ENCODE measurements at regions not wholly inside any gene's neighbourhood (a gene's known extent, or its start where the extent isn't known, plus 50 kb on each side); places are given as distances from the start of the nearest gene placed in this dataset.

DNA sequence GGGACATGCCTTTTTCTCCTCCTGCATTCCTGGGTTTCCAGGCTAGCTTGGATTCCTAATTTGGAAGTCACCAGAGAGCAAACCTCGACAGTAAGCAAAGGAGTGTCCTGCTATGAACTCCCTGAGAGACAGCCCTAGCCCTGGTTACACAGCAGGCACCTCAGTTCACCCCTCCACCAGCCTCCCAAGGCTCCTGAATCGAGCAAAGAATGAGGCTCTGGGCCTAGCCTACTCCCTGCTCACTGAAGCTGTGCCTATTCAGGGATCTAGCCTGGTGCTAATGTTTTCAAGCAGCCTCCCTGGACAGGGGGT, 66.7 kb upstream of the RMDN2 start:
- H3K27ac ChIP-seq = peak overlapping the region; percentile 72 to 80 (median 73)
- WGBS, 2 donors (ENCODE audit: low coverage in 1 of 2) = 35% methylated on average over 2 of the region's 2 CpGs; no CpG with 5 or more reads in 1 of the 2 donors
- peak; percentile 15 for DNase-seq

DNA sequence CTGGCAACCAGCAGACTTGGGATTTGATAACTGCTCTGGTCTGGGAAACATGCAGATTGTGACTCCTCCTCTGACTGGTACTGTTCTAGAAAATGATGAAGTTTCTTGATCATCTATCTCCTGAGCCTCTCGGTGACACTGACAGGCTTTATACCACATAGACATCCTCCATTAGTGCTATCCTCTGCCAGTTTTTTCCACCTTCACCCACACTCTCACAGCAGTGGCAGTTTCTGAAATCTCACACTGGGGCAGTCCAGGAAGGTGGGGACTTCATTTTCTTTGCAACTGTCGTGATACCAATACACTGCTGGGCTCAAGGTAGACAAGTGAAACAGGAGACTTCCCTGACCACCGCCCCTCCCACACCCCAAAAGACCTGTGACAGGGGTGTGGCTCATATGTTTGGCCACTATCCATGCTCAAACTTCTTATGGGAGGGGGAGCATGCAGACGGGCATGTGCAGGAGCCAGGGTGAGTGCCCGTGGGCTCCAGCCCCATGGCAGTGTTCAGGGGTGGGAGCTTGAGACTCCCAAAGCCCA, 66.3 kb upstream of the RMDN2 start:
- peaks cover 3 to 23% (median 13%) of the 10 kb centered on the region in 4 donors for H3K4me1 ChIP-seq
- intact Hi-C loops (cut with DNase I; ENCODE audit: low total_unique reads) = no loop called here
- H3K27ac ChIP-seq = peak overlapping the region; percentile 72 to 80 (median 73)

More for the DNA sequence above, 66.7 kb upstream of the RMDN2 start:
- Histone ChIP-seq H3K9me3 (no peaks in the 10 kb centered on the region), H3K36me3 (no peaks in the 10 kb centered on the region), H3K27me3 (no peaks in the 10 kb centered on the region), H3K4me1 (peaks cover 3 to 23% (median 13%) of the 10 kb centered on the region in 4 donors), H3K4me3 (no peak overlapping the region)
- peak; percentile 36 for TF ChIP-seq EP300 (IDR thresholded peaks at IDR 0.05; ENCODE audit: low read depth)
- TF ChIP-seq POLR2A (IDR thresholded peaks at IDR 0.05) = no peak
- no peak for TF ChIP-seq POLR2AphosphoS5 (IDR thresholded peaks at IDR 0.05)
- intact Hi-C loops (cut with DNase I; ENCODE audit: low total_unique reads) = no loop called here
- in situ Hi-C loops (cut with MboI; ENCODE audit: low pct_ligation_motif_present in 1 of 4, low pct_unique_long_range_greater_than_20kb in 1 of 4, low sequenced_read_pairs in 3 of 4) = no loop called here

DNA sequence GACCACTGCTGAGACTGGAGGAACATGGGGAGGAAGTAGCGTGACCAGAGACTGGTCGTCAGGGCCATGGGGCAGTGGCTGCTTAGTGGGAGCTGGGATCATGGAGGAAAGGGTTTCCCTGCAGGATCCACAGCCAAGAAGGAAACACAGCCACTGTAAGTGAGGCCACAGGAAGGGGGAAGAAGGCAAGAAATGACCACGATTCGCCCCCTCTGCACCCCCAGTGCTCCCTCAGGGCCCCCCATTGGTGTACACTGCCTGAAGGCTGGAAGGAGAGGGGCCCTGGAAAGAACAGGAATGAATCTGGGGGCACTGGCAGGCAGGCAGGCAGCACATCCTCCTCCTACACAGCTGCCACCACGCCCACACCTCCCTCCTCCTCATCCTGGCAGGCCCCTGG, 62.5 kb upstream of the RMDN2 start:
- WGBS, 2 donors (ENCODE audit: low coverage in 1 of 2) = 87% methylated on average over 5 of the region's 5 CpGs; no CpG with 5 or more reads in 1 of the 2 donors
- H3K9me3 ChIP-seq = no peaks in the 10 kb centered on the region
- intact Hi-C loops (cut with DNase I; ENCODE audit: low total_unique reads) (no loop called here), in situ Hi-C loops (cut with MboI; ENCODE audit: low pct_ligation_motif_present in 1 of 4, low pct_unique_long_range_greater_than_20kb in 1 of 4, low sequenced_read_pairs in 3 of 4) (no loop called here)
- no peak for DNase-seq
- no peak overlapping the region for H3K4me3 ChIP-seq
- H3K4me1 ChIP-seq = peaks cover 0 to 15% (median 2%) of the 10 kb centered on the region in 4 donors
- H3K27me3 ChIP-seq = no peaks in the 10 kb centered on the region
- TF ChIP-seq POLR2A (IDR thresholded peaks at IDR 0.05) (no peak), POLR2AphosphoS5 (IDR thresholded peaks at IDR 0.05) (no peak)
- no peak overlapping the region for H3K27ac ChIP-seq
- no peaks in the 10 kb centered on the region for H3K36me3 ChIP-seq

More for the DNA sequence above, 66.3 kb upstream of the RMDN2 start:
- Histone ChIP-seq H3K27me3 (no peaks in the 10 kb centered on the region), H3K9me3 (no peaks in the 10 kb centered on the region), H3K36me3 (no peaks in the 10 kb centered on the region), H3K4me3 (no peak overlapping the region)
- TF ChIP-seq, protein P1, sequence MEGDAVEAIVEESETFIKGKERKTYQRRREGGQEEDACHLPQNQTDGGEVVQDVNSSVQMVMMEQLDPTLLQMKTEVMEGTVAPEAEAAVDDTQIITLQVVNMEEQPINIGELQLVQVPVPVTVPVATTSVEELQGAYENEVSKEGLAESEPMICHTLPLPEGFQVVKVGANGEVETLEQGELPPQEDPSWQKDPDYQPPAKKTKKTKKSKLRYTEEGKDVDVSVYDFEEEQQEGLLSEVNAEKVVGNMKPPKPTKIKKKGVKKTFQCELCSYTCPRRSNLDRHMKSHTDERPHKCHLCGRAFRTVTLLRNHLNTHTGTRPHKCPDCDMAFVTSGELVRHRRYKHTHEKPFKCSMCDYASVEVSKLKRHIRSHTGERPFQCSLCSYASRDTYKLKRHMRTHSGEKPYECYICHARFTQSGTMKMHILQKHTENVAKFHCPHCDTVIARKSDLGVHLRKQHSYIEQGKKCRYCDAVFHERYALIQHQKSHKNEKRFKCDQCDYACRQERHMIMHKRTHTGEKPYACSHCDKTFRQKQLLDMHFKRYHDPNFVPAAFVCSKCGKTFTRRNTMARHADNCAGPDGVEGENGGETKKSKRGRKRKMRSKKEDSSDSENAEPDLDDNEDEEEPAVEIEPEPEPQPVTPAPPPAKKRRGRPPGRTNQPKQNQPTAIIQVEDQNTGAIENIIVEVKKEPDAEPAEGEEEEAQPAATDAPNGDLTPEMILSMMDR (IDR thresholded peaks at IDR 0.05) = no peak
- TF ChIP-seq POLR2AphosphoS5 (IDR thresholded peaks at IDR 0.05) (no peak), EP300 (IDR thresholded peaks at IDR 0.05; ENCODE audit: low read depth) (no peak), POLR2A (IDR thresholded peaks at IDR 0.05) (no peak)
- DNase-seq = no peak
- in situ Hi-C loops (cut with MboI; ENCODE audit: low pct_ligation_motif_present in 1 of 4, low pct_unique_long_range_greater_than_20kb in 1 of 4, low sequenced_read_pairs in 3 of 4) = no loop called here
- 69 to 80% methylated on average over 1 to 5 of the region's 5 CpGs for WGBS, 2 donors (ENCODE audit: low coverage in 1 of 2)

DNA sequence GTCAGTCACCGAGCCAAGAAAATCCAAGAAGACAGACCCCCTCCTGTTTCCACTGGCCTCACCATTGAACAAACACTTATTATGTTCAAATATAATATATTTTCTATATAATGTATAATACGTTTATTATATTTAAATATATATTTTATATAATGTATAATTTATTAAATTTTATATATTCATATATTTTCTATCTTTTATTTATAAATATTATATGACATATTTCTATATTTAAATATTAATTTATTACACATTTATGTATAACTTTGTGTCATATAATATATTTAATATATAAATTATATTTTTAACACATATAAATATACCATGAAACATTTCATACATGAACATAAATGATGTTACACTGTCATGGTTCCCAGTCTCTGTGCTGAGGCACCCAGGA, 60.9 kb upstream of the RMDN2 start:
- H3K9me3 ChIP-seq = no peaks in the 10 kb centered on the region
- no peaks in the 10 kb centered on the region for H3K27me3 ChIP-seq
- TF ChIP-seq POLR2AphosphoS5 (IDR thresholded peaks at IDR 0.05) (no peak), EP300 (IDR thresholded peaks at IDR 0.05; ENCODE audit: low read depth) (no peak), POLR2A (IDR thresholded peaks at IDR 0.05) (no peak)
- TF ChIP-seq, protein P1 (IDR thresholded peaks at IDR 0.05) = no peak
- H3K27ac ChIP-seq = no peak overlapping the region
- intact Hi-C loops (cut with DNase I; ENCODE audit: low total_unique reads) = no loop called here
- in situ Hi-C loops (cut with MboI; ENCODE audit: low pct_ligation_motif_present in 1 of 4, low pct_unique_long_range_greater_than_20kb in 1 of 4, low sequenced_read_pairs in 3 of 4) = no loop called here
- peaks cover 0 to 8% (median 2%) of the 10 kb centered on the region in 4 donors for H3K4me1 ChIP-seq
- DNase-seq = no peak
- no peaks in the 10 kb centered on the region for H3K36me3 ChIP-seq
- no peak overlapping the region for H3K4me3 ChIP-seq
- 88 to 90% methylated on average over 2 of the region's 2 CpGs for WGBS, 2 donors (ENCODE audit: low coverage in 1 of 2)

DNA sequence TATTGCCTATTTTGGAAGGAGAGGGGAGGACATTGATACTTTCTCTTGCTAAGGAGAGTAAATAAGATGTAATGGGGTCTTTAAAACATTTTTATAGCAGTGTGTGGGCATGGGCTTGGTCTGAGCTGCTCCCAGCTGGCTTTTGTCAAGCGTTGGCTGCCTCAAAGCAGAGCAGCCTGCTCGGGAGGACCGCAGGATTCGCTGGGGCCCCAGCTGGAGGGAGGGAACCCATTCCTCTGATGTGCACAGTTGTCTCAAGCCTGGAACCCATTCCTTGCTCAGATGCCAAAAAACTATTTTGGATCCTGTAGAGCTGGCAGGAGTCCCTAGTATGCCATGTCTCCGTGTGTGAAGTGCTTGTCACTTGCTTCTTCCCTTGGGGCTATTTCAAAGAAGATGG, 59.4 kb upstream of the RMDN2 start:
- intact Hi-C loops (cut with DNase I; ENCODE audit: low total_unique reads) = no loop called here
- Histone ChIP-seq H3K27me3 (no peaks in the 10 kb centered on the region), H3K4me1 (peaks cover 0 to 11% (median 2%) of the 10 kb centered on the region in 4 donors), H3K27ac (peak overlapping the region in 3 of 4 donors; percentile 26 to 63 (median 55)), H3K4me3 (no peak overlapping the region), H3K9me3 (no peaks in the 10 kb centered on the region), H3K36me3 (no peaks in the 10 kb centered on the region)
- in situ Hi-C loops (cut with MboI; ENCODE audit: low pct_ligation_motif_present in 1 of 4, low pct_unique_long_range_greater_than_20kb in 1 of 4, low sequenced_read_pairs in 3 of 4) = no loop called here
- WGBS, 2 donors (ENCODE audit: low coverage in 1 of 2) = 76 to 86% methylated on average over 1 to 5 of the region's 5 CpGs
- TF ChIP-seq POLR2AphosphoS5 (IDR thresholded peaks at IDR 0.05) = peak in 1 of 3 donors; percentile 63
- no peak for TF ChIP-seq EP300 (IDR thresholded peaks at IDR 0.05; ENCODE audit: low read depth)
- DNase-seq = no peak

Measured in transverse colon (tissue), 4 donors.